HG03378 (cell line): ENCODE measurements at regions not wholly inside any gene's neighbourhood (a gene's known extent, or its start where the extent isn't known, plus 50 kb on each side); places are given as distances from the start of the nearest gene placed in this dataset.

Source experiments
- ATAC-seq: cut with Tn5 transposase; IDR thresholded peaks from one replicate; pipeline ENCODE4 v1.9.1; 2021; ENCODE audit warnings: mild to moderate bottlenecking, moderate library complexity; ENCODE audit not compliant: unreplicated experiment

DNA sequence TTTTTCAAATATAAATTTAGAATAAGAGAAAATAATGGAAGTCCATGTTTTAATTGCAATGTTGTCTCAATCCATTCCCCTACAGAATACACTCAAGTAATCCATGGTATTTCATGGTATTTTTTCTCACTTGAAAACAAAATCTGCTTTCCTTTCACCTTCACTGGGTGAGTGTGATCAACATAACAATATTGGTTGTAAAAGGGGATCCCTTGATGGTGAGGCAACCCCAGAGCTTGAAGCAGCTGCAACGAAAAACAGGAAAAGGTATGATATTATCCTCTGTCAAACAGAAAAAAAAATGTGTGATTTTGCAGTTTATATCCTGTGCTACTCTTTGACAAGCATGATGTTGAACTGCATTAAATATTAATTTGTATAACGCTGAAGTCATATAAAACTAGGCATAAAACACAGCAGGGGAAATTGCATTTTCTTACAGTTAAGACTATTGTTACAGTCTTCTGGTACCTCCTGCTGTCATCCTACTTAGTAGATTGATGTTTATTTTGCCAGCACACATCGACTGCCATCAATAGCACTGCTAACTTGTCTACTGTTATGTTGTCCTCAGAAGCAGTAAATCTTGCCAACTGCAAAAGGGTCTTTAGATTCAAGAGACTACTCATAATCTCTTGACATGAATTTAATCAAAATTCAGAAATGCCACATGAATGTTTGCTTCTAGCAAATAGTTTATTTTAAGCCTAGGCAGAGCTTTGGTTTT is 373.1 kb upstream of the MIR17HG start:
- ATAC-seq: no peak

DNA sequence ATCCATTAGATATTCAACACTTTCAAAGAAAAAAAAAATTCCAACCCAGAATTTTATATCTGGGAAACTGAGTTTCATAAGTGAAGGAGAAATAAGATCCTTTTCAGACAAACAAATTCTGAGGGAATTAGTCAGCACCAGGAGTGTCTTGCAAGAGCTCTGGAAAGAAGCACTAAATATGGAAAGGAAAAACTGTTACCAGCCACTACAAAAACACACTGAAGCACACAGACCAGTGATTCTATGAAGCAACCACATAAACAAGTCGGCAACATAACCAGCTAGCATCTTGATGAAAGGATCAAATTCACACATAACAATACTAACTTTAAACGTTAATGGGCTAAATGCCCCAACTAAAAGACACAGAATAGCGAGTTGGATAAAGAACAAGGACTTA is 368.4 kb upstream of the MIR17HG start:
- no peak for ATAC-seq

DNA sequence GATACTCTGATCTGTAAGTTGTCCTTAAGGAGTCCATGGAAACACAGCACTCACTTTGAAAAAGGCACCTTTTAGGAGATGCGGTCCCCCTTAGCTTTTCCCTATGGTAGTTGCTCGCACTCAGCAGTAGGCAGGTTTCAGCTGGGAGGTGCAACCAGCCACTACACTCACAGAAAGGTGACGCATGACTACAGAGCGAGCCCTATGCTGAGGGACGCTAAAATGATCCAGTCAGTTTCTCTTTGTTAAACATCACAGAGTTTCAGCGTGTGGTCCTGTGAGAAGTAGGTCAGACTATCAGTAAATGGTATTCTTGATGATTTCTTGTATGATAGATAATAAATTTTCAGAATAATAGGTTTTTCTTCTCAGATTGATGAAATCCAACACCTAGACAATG is 362.7 kb upstream of the MIR17HG start:
- ATAC-seq: no peak

DNA sequence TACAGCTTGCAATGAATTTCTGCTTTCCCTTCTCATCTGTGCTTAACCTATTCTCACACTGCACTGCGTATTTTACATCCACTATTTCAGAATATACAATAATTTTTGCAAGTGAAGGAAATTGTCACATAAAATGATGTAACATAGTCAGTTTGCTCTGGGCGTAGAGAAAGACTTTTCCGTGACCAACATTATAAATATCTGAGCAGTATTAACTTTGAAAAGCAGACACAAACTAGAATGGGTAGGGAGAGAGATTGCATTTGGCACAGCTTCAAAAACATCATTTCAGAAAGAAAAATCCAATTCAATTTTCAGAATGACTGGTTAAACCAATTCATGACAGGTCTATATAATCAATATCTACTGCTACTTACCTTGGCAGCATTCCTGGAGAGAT is 352.5 kb upstream of the MIR17HG start:
- ATAC-seq: no peak

DNA sequence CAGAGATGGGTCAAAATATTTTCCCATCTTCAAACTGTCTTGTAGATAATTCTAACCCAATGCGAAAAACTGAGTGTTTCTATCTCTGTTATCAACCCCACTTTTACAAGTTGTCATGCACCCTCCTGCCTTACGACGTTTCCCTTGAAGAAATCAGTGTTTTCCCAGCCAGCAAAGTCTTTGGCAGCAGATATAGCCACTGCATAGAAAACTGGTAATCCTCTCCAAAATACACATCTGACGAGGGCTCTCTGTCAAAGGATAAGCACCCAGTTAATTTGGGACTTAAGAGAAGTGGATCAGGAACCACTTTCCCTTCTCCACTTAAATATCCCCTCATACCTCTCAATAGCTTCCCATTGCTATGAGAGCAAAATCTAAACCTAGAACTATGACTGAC is 351.9 kb upstream of the MIR17HG start:
- no peak for ATAC-seq

DNA sequence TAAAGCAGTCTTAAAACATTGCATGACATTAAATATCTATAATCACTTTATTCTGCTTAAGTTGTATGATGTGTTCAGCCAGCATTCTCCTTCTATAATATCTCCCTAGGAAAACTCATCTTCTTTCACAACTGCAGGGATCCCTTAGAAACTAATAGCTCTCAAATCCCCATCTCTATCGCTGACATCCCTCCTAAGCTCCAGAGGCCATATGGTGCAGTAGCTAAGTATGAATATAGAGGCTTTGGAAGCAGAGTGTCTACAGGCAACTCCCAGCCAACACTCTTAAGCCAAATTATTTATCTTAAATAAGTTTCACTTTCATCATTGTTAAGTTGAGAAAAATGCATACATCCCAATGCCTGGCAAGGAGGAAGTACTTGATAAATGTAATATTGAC is 349.5 kb upstream of the MIR17HG start:
- ATAC-seq: no peak

DNA sequence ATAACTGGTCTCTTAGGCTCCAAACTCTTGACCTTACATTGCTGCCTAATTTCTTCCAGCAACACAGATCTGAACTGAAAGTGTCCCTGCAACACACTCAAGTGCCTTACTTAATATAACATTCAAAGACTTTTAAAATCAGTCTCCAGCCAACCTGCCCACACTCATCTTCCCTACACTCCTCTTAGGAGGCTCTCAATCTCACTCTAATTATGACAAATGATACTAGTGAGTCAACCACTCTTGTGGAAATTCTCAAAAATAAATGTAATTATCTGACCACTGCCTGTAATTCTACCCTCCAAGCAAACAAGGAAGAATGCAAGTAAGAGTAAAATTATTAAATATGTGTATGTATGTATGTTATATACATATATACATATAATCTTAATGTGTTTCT is 348.1 kb upstream of the MIR17HG start:
- no peak for ATAC-seq

DNA sequence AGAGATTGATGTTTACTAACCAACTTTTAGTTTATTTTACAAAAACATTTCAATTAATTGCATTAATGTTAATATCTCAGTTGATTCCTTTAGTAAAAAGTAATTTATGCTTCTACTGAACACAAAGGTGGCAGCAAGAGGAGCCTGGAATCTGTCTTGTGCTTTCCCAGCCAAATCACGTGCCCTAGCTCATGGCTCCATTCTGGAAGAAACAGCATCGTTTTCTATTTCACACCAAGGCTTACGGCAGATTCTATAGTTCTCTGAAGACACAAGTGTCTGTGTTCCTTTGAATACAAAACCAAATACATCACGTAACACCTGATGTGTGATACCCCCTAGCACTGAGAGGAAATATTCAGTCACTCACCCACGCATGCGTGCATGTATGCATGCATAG is 346.1 kb upstream of the MIR17HG start:
- ATAC-seq: no peak

DNA sequence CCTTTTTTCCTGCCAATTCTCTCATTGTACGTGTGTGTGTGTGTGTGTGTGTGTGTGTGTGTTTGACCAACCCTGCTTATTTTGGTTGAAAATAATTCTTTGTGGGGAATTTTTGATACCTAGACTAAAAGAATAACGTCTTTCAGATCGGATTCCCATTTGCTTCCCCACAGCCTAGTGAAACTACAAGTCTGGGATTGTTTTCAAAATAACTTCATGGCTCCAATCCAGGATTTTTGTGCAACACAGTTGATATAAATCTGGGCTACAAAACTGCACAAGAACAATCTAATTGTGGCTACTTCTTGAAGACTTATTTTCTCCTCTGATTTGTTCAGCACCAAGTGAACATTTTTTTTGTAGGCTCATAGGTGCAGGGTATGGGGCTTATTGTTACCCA is 332.8 kb upstream of the MIR17HG start:
- ATAC-seq: no peak

DNA sequence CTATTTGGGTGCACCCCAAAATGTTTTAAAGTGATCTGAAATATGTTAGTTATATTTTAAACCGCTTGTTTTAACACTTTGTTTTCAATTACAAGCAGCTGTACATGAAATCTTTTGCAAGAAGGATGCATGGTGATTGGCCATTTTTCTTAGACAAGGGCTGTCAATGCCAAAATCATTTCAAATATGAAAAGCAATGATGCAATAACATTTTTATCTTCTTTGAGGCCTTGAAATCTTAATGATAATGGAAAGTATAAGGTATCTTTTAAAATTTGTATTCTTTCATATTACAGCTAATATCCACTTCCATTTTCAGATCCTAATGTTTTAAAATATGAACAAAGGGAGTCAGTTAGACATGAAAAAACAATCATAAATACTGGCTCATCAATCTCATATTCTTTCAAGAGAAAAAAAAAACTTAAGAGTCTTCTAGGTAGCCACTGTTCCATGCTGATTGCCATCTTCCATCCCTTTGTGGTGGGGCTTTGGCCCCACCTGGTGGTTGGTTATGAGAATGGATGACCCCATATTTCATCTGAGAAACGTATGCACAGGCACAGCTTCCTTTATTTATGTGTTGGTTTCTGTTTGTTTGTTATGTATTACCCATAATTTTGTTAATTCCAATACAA is 330.3 kb upstream of the MIR17HG start:
- ATAC-seq: peak; percentile 89

DNA sequence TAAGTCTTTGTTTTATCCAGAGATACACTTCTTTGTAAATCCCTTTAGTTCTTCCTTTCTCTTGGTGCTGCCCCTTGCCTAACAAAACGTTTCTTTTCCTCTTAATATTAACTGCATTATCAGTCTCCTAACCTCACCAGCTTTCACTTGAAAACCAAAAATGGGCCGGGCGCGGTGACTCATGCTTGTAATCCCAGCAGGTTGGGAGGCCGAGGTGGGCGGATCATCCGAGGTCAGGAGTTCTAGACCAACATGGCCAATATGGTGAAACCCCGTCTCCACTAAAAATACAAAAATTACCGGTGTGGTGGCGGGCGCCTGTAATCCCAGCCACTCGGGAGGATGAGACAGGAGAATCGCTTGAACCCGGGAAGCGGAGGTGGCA is 329.8 kb upstream of the MIR17HG start:
- no peak for ATAC-seq

DNA sequence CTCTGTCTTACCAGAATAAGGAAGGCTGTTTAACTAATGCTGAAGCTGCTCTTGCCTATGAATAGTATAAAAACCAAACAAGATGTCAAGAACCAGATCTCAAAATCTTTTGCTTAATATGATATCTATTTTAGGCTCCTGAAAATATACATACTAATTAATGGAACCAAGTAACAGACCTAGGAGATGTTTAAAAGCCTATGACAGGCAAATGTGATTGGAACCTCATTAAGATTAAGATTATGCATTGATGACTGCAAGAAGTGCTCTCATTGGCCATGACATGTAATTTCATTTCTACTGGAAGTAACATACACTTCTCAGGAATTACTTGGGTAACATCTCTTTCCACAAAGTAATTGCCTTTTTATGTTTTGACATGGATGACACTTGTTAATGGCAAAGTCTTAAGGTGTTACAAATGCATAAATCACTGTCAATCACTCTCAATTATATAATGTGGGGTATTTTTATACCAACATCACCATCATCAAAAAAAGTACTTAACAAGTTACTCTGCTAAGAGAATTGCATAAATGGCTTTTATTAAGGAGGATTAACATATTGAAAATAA is 326.9 kb upstream of the MIR17HG start:
- ATAC-seq: no peak

DNA sequence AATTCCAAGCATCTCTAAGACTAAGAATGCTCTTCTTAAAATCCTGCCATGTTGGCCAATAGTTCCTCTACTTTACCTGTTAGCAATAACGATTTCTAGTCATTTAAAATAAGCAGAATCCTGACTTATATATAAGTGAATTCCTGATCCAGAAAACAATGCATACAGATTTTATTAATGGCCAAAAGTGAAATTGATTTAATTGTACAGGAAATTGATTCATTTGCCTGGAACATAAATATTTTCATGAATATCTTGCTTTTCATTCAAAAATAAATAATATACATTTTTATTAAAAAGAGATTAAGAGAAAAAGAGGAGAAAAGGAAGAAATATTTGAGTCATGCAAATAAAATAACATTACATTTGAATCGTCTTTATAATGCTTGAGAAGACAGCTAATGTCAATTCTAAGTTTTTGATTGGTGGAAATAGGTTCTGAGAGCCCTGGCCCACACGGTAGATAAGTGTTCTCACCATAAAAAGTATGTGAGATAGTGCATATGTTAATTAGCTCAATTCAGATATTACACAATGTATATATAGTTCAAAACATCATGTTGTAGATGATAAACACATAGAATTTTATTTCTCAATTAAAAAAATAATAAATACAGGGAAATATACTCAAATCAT is 323.2 kb upstream of the MIR17HG start:
- ATAC-seq: no peak

DNA sequence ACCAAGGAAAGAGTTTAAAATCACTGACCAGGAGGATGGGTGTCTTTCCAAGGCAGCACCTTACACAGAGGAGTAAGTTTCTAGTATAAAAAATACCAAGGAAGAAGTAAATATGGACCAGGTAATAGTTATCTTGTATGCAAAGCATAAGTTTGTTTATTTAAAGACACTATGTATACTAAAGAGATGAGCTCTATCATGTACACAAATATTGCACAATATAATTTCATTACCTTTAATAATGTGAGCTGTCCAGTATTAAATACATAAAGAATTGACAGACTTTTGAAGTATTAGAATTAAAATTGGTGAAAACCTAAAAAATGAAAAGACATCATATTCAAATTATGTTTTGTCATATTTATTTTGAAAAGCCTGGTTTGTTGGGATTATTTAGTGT is 322.0 kb upstream of the MIR17HG start:
- ATAC-seq: no peak

DNA sequence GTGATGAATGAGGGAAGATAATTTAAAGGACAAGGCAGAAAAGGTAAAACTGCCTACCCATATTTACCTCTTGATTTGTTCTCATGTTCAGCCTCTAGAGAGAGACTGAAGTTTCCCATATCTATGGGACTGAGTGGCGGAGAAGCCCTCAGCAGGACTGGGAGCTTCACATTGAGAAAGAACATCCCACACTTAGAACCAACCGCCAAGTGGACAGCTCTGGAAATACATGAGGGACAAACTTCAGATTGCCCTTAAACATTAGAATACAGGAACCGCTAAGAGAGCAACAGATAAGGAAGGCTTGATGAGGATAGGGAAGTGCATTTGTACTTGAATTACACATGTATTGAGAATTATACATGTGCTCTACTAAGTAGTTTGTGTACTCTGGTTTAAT is 316.0 kb upstream of the MIR17HG start:
- ATAC-seq: no peak

DNA sequence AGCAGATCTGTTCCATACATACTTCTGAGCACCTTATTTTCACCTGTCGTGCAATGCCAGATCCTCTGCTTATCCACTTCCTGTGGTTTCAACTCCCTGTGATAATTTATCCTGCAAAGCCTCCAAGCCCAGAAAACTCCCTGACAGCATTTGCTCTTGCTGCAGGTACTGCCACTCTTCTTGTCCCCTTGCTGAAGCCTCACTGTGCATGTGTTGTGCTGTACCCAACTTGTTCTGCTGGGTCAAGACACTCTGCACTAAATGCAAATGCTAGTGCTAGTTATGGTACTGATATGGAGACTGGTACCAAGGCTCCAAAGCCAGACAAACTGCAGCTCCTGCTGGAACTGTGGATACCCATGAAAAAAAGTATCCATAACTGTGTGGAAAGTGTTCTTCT is 315.4 kb upstream of the MIR17HG start:
- no peak for ATAC-seq

DNA sequence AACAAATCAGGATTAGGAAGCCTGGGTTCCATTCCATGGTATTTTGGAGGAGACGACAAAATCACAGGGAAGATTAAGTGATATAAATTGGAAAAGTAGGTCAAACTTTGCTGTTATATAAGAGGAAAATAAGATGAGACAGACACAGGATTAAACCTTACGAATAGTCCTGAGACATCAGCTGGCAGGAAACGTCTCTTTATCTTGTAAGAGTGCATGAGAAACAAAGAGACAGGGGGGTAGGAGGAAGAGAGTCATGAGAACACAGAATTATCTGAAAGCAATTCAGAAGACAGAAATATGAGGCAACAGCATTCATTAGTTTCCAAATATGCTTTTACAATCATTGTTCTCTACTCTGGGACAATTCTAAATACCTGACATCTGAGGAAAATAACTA is 310.6 kb upstream of the MIR17HG start:
- ATAC-seq: no peak

DNA sequence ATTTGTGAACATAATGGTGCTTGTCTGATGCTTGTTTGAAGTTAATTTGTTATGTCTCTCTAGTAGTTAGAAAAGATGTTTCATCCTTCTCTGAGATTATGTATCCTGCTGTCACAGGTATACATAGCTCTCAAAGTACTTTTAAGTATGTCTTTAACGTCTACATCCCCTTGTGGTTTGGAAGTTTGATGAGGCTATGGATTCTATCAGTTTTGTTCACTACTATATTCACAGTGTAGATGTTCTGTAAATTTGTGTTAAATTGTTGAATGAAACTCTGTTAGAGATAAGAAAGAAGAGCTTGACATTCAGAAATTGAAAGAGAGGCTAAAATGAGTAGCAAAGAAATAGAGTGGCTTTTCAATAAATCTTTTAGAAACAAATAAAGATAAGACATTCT is 304.6 kb upstream of the MIR17HG start:
- ATAC-seq: no peak

DNA sequence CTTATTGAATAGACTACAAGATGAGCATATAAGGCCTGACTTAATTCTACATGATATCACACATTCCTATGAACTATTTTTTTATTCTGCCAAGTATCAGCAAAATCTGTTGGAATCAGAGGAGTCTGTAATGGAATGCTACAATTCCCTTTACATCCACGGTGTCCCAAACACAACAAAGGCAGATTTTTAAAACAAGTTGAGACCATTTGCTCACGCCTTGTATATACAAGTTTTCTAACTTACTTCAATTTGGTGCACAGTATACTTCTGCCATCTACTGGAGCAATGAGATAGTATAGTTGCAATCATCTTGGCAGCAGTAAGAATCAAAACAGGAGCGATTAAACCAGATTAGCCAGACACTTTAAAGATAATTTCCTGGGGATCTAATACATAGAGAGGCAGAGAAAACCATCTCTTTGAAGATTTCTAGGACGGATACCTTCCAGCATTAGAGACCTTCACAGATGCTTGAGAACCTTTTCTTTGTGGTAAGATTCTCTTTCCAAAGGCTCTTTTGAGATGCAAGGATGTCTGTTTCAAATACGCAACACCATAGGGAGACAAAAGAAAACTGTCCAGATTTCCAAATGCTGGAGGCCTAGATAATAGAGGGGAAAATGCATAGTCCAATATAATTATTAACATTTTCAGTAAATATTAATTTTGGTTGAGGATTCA is 302.0 kb upstream of the MIR17HG start:
- ATAC-seq: peak; percentile 51

DNA sequence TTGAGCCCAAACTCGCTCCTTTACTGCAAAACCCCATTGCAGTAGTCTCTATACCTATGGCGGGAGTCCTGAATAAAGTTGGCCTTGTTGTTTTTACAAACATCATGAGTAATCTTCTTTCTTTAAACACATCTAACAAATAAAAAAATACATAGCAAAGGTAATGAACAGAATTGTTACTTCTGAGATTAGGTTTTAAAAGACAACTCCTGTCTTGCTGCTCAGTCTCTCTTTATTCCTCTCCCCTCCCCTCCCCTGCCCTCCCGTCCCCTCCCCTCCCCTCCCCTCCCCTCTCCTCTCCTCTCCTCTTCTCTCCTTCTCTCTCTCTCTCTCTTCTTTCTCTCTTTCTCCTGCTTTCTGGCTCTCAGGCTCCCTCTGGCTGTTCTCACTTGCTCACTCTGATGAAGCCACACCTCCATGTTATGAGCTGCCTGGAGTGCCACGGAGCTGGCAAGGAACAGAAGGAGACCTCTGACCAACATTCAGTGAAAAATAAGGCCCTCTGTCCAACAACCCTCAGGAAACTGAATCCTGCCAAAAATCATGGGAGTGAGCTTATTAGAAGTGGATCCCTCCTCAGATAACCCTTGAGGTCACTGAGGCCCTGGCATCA is 300.7 kb upstream of the MIR17HG start:
- ATAC-seq: no peak

DNA sequence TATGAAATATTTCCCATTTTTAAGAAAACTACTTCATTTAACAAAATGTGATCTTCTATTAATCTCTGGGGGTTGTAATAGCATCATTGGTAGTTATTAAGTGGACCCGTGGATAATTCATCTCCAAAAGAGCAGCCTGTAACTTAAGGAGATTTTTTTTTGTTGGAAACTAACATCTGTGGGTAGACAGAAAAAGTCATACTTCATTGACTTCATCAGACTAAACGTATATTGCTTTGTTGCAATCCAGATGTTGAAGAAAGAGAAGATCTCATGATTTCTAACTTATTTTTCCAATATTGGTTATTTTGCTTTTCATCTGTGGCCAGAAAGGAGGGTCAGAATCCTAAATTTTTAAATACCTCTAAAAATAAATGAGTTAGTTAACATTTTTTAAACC is 296.5 kb upstream of the MIR17HG start:
- no peak for ATAC-seq
